HCT116 (cell line): ENCODE measurements at regions not wholly inside any gene's neighbourhood (a gene's known extent, or its start where the extent isn't known, plus 50 kb on each side); places are given as distances from the start of the nearest gene placed in this dataset.

Experiments
- ATAC-seq: fragments of 200-7000 bp; cut with Tn5 transposase; 2 replicates; pipeline ENCODE4 v1.9.1; 2020; ENCODE audit warnings: mild to moderate bottlenecking, moderate library complexity
- BruUV-seq: library from RNA; stranded (reverse); fragments of 400-500 nt; replicated peaks from 2 replicates; lab custom pipeline; 2021; lab: Mats Ljungman, UMichigan
- CTCF ChIA-PET: fragments of 300-600 bp; sonication (Branson Sonifier 250); formaldehyde crosslinking; loops from one replicate; lab custom pipeline; 2021; ENCODE audit warnings: antibody characterized with exemption; lab: Charles Lee
- POLR2A ChIA-PET: fragments of 300-600, 350-600 bp; sonication (Branson Sonifier 250); formaldehyde crosslinking; loops from one replicate; lab custom pipeline; 2021; ENCODE audit warnings: antibody characterized with exemption; lab: Charles Lee
- RAD21 ChIA-PET, 2 experiments: fragments of 300-600 bp; sonication (Branson Sonifier 250); formaldehyde crosslinking; loops; one replicate each; lab custom pipeline; 2023; ENCODE audit warnings: low total read pairs in 2 of 2; ENCODE audit not compliant: uncharacterized antibody in 2 of 2, unreplicated experiment in 2 of 2, low non-redundant PET in 1 of 2; lab: Charles Lee
- DNase-seq: peaks from one replicate; pipeline ENCODE4 v3.0.0-alpha.2; 2010; ENCODE audit warnings: low read depth, low spot score
- H2AFZ ChIP-seq: fragments of 200-600 bp; shearing (Covaris generic), sonication (generic); 2 replicates; pipeline ENCODE4 v1.6.1; 2017; ENCODE audit warnings: low read depth, mixed run types, mixed read lengths, antibody characterized with exemption, low read length; ENCODE audit not compliant: poor library complexity, severe bottlenecking
- H3K27ac ChIP-seq: 2 replicates; pipeline ENCODE4 v1.5.1; 2012; ENCODE audit warnings: low read depth, low read length
- H3K27me3 ChIP-seq: fragments of 200-600 bp; sonication (generic); 2 replicates; pipeline ENCODE4 v1.6.1; 2016; ENCODE audit warnings: mixed run types, low read length, mixed read lengths; ENCODE audit not compliant: insufficient read depth
- H3K36me3 ChIP-seq, 2 experiments: fragments of 200-500 bp in 1 of 2; fragments of 200-600 bp in 1 of 2; sonication (Bioruptor generic) in 1 of 2; sonication (generic) in 1 of 2; 2 replicates each; pipeline versions ENCODE4 v1.5.1 to v1.6.1; 2014 to 2016; ENCODE audit warnings: low read length in 2 of 2, inconsistent platforms in 1 of 2, mixed read lengths in 1 of 2, mixed run types in 1 of 2; ENCODE audit not compliant: insufficient read depth in 2 of 2, control insufficient read depth in 1 of 2
- H3K4me1 ChIP-seq, 2 experiments: fragments of 200-600 bp in 1 of 2; sonication (generic) in 1 of 2; 2 replicates each; pipeline versions ENCODE4 v1.5.1 to v1.6.1; 2012 to 2017; ENCODE audit warnings: low read length in 2 of 2, inconsistent platforms in 1 of 2, mild to moderate bottlenecking in 1 of 2, mixed read lengths in 1 of 2, mixed run types in 1 of 2, moderate library complexity in 1 of 2; ENCODE audit not compliant: insufficient read depth in 2 of 2, control insufficient read depth in 1 of 2
- H3K4me2 ChIP-seq: fragments of 200-600 bp; sonication (generic); 2 replicates; pipeline ENCODE4 v1.6.1; 2017; ENCODE audit warnings: mixed run types, low read length, mixed read lengths
- H3K4me3 ChIP-seq, 2 experiments: fragments of 200-600 bp in 1 of 2; sonication (generic) in 1 of 2; replicated peaks in 1 of 2; 2 replicates each; pipeline ENCODE4 v1.5.1; 2011 to 2016; ENCODE audit warnings: low read length in 2 of 2, control low read depth in 1 of 2, low read depth in 1 of 2, mild to moderate bottlenecking in 1 of 2, mixed read lengths in 1 of 2, mixed run types in 1 of 2
- H3K79me2 ChIP-seq: fragments of 200-600 bp; sonication (generic); 2 replicates; pipeline ENCODE4 v1.6.1; 2017; ENCODE audit warnings: mild to moderate bottlenecking, mixed run types, low read length, moderate library complexity, mixed read lengths; ENCODE audit not compliant: insufficient read depth
- H3K9ac ChIP-seq: fragments of 200-600 bp; sonication (generic); 2 replicates; pipeline ENCODE4 v1.6.1; 2016; ENCODE audit warnings: low read length, mixed read lengths
- H3K9me2 ChIP-seq: fragments of 200-600 bp; sonication (generic), shearing (Covaris generic); 2 replicates; pipeline ENCODE4 v1.6.1; 2017; ENCODE audit warnings: mixed run types, mild to moderate bottlenecking, moderate library complexity; ENCODE audit not compliant: insufficient read depth
- H3K9me3 ChIP-seq, 2 experiments: fragments of 200-500 bp in 1 of 2; fragments of 200-600 bp in 1 of 2; sonication (Bioruptor generic) in 1 of 2; sonication (generic) in 1 of 2; 2 replicates each; pipeline ENCODE4 v1.6.1; 2014 to 2017; ENCODE audit warnings: low read length in 2 of 2, mixed read lengths in 2 of 2, inconsistent platforms in 1 of 2, low read depth in 1 of 2, mild to moderate bottlenecking in 1 of 2, mixed run types in 1 of 2, moderate library complexity in 1 of 2; ENCODE audit not compliant: control insufficient read depth in 1 of 2, insufficient read depth in 1 of 2
- H4K20me1 ChIP-seq: fragments of 200-600 bp; sonication (generic), shearing (Covaris generic); 2 replicates; pipeline ENCODE4 v1.6.1; 2017; ENCODE audit warnings: mixed run types, mild to moderate bottlenecking, moderate library complexity; ENCODE audit not compliant: insufficient read depth
- CEBPB ChIP-seq: IDR thresholded peaks from 2 replicates; pipeline ENCODE4 v1.6.1; 2012; ENCODE audit warnings: low read depth
- EGR1 ChIP-seq: IDR thresholded peaks from 2 replicates; pipeline ENCODE4 v1.6.1; 2012; ENCODE audit warnings: low read depth
- ELF1 ChIP-seq: IDR thresholded peaks from 2 replicates; pipeline ENCODE4 v1.6.1; 2012; ENCODE audit warnings: low read depth, borderline replicate concordance
- MAX ChIP-seq: IDR thresholded peaks from 2 replicates; pipeline ENCODE4 v1.6.1; 2012
- POLR2AphosphoS5 ChIP-seq: IDR thresholded peaks from 2 replicates; pipeline ENCODE4 v1.6.1; 2011; ENCODE audit warnings: mild to moderate bottlenecking, low read depth, low read length, moderate library complexity
- RAD21 ChIP-seq: IDR thresholded peaks from 2 replicates; pipeline ENCODE4 v1.6.1; 2012; ENCODE audit warnings: low read depth, mild to moderate bottlenecking
- SIN3A ChIP-seq: IDR thresholded peaks from 2 replicates; pipeline ENCODE4 v1.6.1; 2012; ENCODE audit warnings: low read depth
- intact Hi-C: fragments of 100-400 bp; cut with micrococcal nuclease; formaldehyde crosslinking; loops from 2 replicates; pipeline ENCODE4 v1.10.0; 2022
- TF ChIP-seq, protein P1 (sequence below): IDR thresholded peaks from 2 replicates; pipeline ENCODE4 v1.6.1; 2012; ENCODE audit warnings: low read depth
- TF ChIP-seq, protein P2 (sequence below): IDR thresholded peaks from 2 replicates; pipeline ENCODE4 v1.6.1; 2011; ENCODE audit warnings: mild to moderate bottlenecking, low read length, moderate library complexity; ENCODE audit not compliant: insufficient replicate concordance; ENCODE audit errors: extremely low read depth

DNA sequence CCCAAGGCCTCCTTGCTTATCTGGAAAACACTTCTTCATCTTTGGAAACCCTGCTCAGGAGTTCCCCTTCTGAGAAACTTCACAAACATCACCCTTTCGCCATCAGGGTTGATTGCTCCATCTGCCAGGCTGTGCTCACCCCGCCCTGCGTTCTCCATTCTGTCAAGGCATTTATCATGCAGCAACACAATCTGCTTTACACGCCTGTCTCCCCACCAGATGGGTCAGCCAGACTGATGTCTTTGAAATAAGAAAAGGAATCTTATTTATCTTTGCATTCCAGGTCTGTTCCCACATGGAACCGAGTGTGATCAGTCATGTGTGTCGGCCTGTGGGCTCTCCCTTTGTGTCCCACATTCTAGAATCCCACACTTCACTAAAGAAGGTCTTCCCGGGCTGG, 110.0 kb upstream of the ARL4C start:
- no peak for TF ChIP-seq SIN3A
- TF ChIP-seq, protein P1, sequence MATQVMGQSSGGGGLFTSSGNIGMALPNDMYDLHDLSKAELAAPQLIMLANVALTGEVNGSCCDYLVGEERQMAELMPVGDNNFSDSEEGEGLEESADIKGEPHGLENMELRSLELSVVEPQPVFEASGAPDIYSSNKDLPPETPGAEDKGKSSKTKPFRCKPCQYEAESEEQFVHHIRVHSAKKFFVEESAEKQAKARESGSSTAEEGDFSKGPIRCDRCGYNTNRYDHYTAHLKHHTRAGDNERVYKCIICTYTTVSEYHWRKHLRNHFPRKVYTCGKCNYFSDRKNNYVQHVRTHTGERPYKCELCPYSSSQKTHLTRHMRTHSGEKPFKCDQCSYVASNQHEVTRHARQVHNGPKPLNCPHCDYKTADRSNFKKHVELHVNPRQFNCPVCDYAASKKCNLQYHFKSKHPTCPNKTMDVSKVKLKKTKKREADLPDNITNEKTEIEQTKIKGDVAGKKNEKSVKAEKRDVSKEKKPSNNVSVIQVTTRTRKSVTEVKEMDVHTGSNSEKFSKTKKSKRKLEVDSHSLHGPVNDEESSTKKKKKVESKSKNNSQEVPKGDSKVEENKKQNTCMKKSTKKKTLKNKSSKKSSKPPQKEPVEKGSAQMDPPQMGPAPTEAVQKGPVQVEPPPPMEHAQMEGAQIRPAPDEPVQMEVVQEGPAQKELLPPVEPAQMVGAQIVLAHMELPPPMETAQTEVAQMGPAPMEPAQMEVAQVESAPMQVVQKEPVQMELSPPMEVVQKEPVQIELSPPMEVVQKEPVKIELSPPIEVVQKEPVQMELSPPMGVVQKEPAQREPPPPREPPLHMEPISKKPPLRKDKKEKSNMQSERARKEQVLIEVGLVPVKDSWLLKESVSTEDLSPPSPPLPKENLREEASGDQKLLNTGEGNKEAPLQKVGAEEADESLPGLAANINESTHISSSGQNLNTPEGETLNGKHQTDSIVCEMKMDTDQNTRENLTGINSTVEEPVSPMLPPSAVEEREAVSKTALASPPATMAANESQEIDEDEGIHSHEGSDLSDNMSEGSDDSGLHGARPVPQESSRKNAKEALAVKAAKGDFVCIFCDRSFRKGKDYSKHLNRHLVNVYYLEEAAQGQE: no peak
- Histone ChIP-seq H3K9me3 (no peaks in the 10 kb centered on the region; a peak in 1 of 4 replicates), H3K4me3 (no peak overlapping the region), H4K20me1 (no peaks in the 10 kb centered on the region), H3K9ac (no peak overlapping the region), H3K4me2 (no peak overlapping the region), H3K79me2 (no peaks in the 10 kb centered on the region), H3K27ac (no peak overlapping the region), H2AFZ (no peak overlapping the region), H3K4me1 (no peaks in the 10 kb centered on the region), H3K9me2 (no peaks in the 10 kb centered on the region), H3K27me3 (no peaks in the 10 kb centered on the region), H3K36me3 (no peaks in the 10 kb centered on the region)
- ChIA-PET CTCF (no interaction called here), POLR2A (no interaction called here), RAD21 (no interaction called here)
- no peak for DNase-seq
- BruUV-seq: no TSS peak
- no peak for ATAC-seq
- intact Hi-C loops: no loop called here

- ChIA-PET RAD21 (no interaction called here), POLR2A (no interaction called here), CTCF (no interaction called here)
- no peaks in the 10 kb centered on the region for H3K9me2 ChIP-seq
- H3K4me2 ChIP-seq: no peak overlapping the region
- H3K27me3 ChIP-seq: no peaks in the 10 kb centered on the region
- H2AFZ ChIP-seq: no peak overlapping the region
- H3K9me3 ChIP-seq: no peaks in the 10 kb centered on the region
- no peak overlapping the region for H3K9ac ChIP-seq
- DNase-seq: no peak
- no peaks in the 10 kb centered on the region for H3K36me3 ChIP-seq
- no peak for ATAC-seq
- no peak overlapping the region for H3K27ac ChIP-seq
- H3K4me1 ChIP-seq: no peaks in the 10 kb centered on the region
- no peak for TF ChIP-seq RAD21
- no peak for TF ChIP-seq POLR2AphosphoS5
- TF ChIP-seq, protein P2, sequence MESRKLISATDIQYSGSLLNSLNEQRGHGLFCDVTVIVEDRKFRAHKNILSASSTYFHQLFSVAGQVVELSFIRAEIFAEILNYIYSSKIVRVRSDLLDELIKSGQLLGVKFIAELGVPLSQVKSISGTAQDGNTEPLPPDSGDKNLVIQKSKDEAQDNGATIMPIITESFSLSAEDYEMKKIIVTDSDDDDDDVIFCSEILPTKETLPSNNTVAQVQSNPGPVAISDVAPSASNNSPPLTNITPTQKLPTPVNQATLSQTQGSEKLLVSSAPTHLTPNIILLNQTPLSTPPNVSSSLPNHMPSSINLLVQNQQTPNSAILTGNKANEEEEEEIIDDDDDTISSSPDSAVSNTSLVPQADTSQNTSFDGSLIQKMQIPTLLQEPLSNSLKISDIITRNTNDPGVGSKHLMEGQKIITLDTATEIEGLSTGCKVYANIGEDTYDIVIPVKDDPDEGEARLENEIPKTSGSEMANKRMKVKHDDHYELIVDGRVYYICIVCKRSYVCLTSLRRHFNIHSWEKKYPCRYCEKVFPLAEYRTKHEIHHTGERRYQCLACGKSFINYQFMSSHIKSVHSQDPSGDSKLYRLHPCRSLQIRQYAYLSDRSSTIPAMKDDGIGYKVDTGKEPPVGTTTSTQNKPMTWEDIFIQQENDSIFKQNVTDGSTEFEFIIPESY: no peak
- no peak for TF ChIP-seq CEBPB
- TF ChIP-seq MAX: no peak
- no peak for TF ChIP-seq ELF1
- no peak for TF ChIP-seq EGR1
- intact Hi-C loops: no loop called here
- no TSS peak for BruUV-seq
- no peak overlapping the region for H3K4me3 ChIP-seq
- H3K79me2 ChIP-seq: no peaks in the 10 kb centered on the region
- no peaks in the 10 kb centered on the region for H4K20me1 ChIP-seq
These were observed 106.7 kb upstream of the ARL4C start for GRCh38 chr2:234603619-234604018.
